NCI-H1694 (cell line): ENCODE measurements at regions not wholly inside any gene's neighbourhood (a gene's known extent, or its start where the extent isn't known, plus 50 kb on each side); places are given as distances from the start of the nearest gene placed in this dataset.

ENCODE experiments used
- DNase-seq: peaks from one replicate; lab custom pipeline; 2025; lab: John Stamatoyannopoulos, UW

- no peak for DNase-seq
Observed at GRCh38 chr6:113292646-113293422, 564.3 kb upstream of the MARCKS start.

GRCh38 chr6:113293423-113293740, 563.8 kb upstream of the MARCKS start:
- DNase-seq, result no peak

GRCh38 chr6:113299531-113299930, 557.6 kb upstream of the MARCKS start:
- DNase-seq, result peak; percentile 8

GRCh38 chr6:113301651-113302050, 555.5 kb upstream of the MARCKS start:
- no peak for DNase-seq

GRCh38 chr6:113304116-113304515, 553.0 kb upstream of the MARCKS start:
- no peak for DNase-seq

GRCh38 chr6:113306552-113307145, 550.5 kb upstream of the MARCKS start:
- DNase-seq, result no peak

- DNase-seq, result no peak
Observed at GRCh38 chr6:113308266-113308665, 548.9 kb upstream of the MARCKS start.

GRCh38 chr6:113313841-113314240, 543.3 kb upstream of the MARCKS start:
- no peak for DNase-seq

GRCh38 chr6:113315165-113315564, 542.0 kb upstream of the MARCKS start:
- DNase-seq, result no peak

- DNase-seq, result no peak
Observed at GRCh38 chr6:113315879-113316278, 541.3 kb upstream of the MARCKS start.

- no peak for DNase-seq
Observed at GRCh38 chr6:113317442-113317841, 539.7 kb upstream of the MARCKS start.

GRCh38 chr6:113317891-113318574, 539.1 kb upstream of the MARCKS start:
- no peak for DNase-seq

- no peak for DNase-seq
Observed at GRCh38 chr6:113318575-113318917, 538.6 kb upstream of the MARCKS start.

- DNase-seq, result no peak
Observed at GRCh38 chr6:113320653-113321052, 536.5 kb upstream of the MARCKS start.

- DNase-seq, result no peak
Observed at GRCh38 chr6:113326781-113327180, 530.4 kb upstream of the MARCKS start.

- DNase-seq, result no peak
Observed at GRCh38 chr6:113328886-113329381, 528.2 kb upstream of the MARCKS start.

- no peak for DNase-seq
Observed at GRCh38 chr6:113329942-113330635, 527.1 kb upstream of the MARCKS start.

- DNase-seq, result no peak
Observed at GRCh38 chr6:113330636-113330946, 526.6 kb upstream of the MARCKS start.

- no peak for DNase-seq
Observed at GRCh38 chr6:113331021-113331420, 526.1 kb upstream of the MARCKS start.

- no peak for DNase-seq
Observed at GRCh38 chr6:113338644-113339043, 518.5 kb upstream of the MARCKS start.

GRCh38 chr6:113339209-113339608, 517.9 kb upstream of the MARCKS start:
- no peak for DNase-seq

- DNase-seq, result no peak
Observed at GRCh38 chr6:113340371-113340770, 516.8 kb upstream of the MARCKS start.

GRCh38 chr6:113343940-113344339, 513.2 kb upstream of the MARCKS start:
- no peak for DNase-seq
